ENCODE measurements at regions not wholly inside any gene's neighbourhood (a gene's known extent, or its start where the extent isn't known, plus 50 kb on each side); places are given as distances from the start of the nearest gene placed in this dataset.

GRCh38 chr6:88304520-88304919 is 138.4 kb upstream of the CNR1 start:
- TF ChIP-seq YY1 (IDR thresholded peaks at IDR 0.05; ENCODE audit: insufficient read depth, insufficient read length) (no peak), ZNF274 (IDR thresholded peaks at IDR 0.05; ENCODE audit: low read depth, low read length) (no peak)

Data from NT2/D1 (cell line).